ENCODE measurements at regions not wholly inside any gene's neighbourhood (a gene's known extent, or its start where the extent isn't known, plus 50 kb on each side); places are given as distances from the start of the nearest gene placed in this dataset.

GRCh38 chr20:24317224-24317623 lies 152.2 kb upstream of the SYNDIG1 start:
- TF ChIP-seq, protein P1, sequence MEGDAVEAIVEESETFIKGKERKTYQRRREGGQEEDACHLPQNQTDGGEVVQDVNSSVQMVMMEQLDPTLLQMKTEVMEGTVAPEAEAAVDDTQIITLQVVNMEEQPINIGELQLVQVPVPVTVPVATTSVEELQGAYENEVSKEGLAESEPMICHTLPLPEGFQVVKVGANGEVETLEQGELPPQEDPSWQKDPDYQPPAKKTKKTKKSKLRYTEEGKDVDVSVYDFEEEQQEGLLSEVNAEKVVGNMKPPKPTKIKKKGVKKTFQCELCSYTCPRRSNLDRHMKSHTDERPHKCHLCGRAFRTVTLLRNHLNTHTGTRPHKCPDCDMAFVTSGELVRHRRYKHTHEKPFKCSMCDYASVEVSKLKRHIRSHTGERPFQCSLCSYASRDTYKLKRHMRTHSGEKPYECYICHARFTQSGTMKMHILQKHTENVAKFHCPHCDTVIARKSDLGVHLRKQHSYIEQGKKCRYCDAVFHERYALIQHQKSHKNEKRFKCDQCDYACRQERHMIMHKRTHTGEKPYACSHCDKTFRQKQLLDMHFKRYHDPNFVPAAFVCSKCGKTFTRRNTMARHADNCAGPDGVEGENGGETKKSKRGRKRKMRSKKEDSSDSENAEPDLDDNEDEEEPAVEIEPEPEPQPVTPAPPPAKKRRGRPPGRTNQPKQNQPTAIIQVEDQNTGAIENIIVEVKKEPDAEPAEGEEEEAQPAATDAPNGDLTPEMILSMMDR (IDR thresholded peaks at IDR 0.05; ENCODE audit: unreplicated experiment): no peak
- Mint-ChIP-seq H3K27me3 (peaks cover 25% of the 10 kb centered on the region), H3K9me3 (ENCODE audit: low read depth) (no peaks in the 10 kb centered on the region), H3K4me3 (ENCODE audit: low read depth) (no peak overlapping the region), H3K36me3 (ENCODE audit: insufficient read depth) (no peaks in the 10 kb centered on the region), H3K4me1 (ENCODE audit: low read depth) (no peaks in the 10 kb centered on the region), H3K27ac (no peak overlapping the region)
- no peak for DNase-seq (ENCODE audit: low spot score, unreplicated experiment)

- no peaks in the 10 kb centered on the region for H3K9me3 Mint-ChIP-seq (ENCODE audit: low read depth)
- H3K4me1 Mint-ChIP-seq (ENCODE audit: low read depth): no peaks in the 10 kb centered on the region
- DNase-seq (ENCODE audit: low spot score, unreplicated experiment): no peak
- H3K27ac Mint-ChIP-seq: no peak overlapping the region
- H3K27me3 Mint-ChIP-seq: peaks cover 24% of the 10 kb centered on the region
- TF ChIP-seq, protein P1 (IDR thresholded peaks at IDR 0.05; ENCODE audit: unreplicated experiment): no peak
- H3K4me3 Mint-ChIP-seq (ENCODE audit: low read depth): no peak overlapping the region
- H3K36me3 Mint-ChIP-seq (ENCODE audit: insufficient read depth): no peaks in the 10 kb centered on the region
These were observed 152.7 kb upstream of the SYNDIG1 start for GRCh38 chr20:24316731-24317130.

- TF ChIP-seq, protein P1 (IDR thresholded peaks at IDR 0.05; ENCODE audit: unreplicated experiment): no peak
- Mint-ChIP-seq H3K9me3 (ENCODE audit: low read depth) (no peaks in the 10 kb centered on the region), H3K4me1 (ENCODE audit: low read depth) (no peaks in the 10 kb centered on the region), H3K4me3 (ENCODE audit: low read depth) (no peak overlapping the region), H3K27me3 (peaks cover 13% of the 10 kb centered on the region), H3K27ac (no peak overlapping the region), H3K36me3 (ENCODE audit: insufficient read depth) (no peaks in the 10 kb centered on the region)
- no peak for DNase-seq (ENCODE audit: low spot score, unreplicated experiment)
These were observed 155.4 kb upstream of the SYNDIG1 start for GRCh38 chr20:24314053-24314452.

DNA sequence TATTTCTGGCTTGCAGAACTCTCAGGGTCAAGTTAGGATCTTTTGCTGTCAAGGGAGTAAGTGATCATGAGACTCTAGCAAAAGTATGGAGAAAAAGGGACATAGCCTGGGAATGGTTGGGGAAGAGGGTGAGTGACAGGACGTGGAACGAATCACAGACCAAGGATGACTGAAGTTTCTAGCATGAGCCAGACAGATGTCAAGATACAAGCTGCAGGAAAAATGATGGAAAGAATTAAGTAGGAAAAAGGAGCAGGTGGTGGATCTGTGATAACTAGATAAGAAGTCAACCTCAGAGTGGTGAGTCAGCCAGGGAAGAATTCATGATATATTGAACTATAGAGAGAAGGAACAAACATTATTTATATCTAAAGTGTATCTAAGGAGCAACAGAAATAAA lies 159.8 kb upstream of the SYNDIG1 start:
- TF ChIP-seq, protein P1 (IDR thresholded peaks at IDR 0.05; ENCODE audit: unreplicated experiment): no peak
- DNase-seq (ENCODE audit: low spot score, unreplicated experiment): no peak
- Mint-ChIP-seq H3K36me3 (ENCODE audit: insufficient read depth) (no peaks in the 10 kb centered on the region), H3K4me1 (ENCODE audit: low read depth) (no peaks in the 10 kb centered on the region), H3K27ac (no peak overlapping the region), H3K9me3 (ENCODE audit: low read depth) (no peaks in the 10 kb centered on the region), H3K4me3 (ENCODE audit: low read depth) (no peak overlapping the region), H3K27me3 (peaks cover 8% of the 10 kb centered on the region)

DNA sequence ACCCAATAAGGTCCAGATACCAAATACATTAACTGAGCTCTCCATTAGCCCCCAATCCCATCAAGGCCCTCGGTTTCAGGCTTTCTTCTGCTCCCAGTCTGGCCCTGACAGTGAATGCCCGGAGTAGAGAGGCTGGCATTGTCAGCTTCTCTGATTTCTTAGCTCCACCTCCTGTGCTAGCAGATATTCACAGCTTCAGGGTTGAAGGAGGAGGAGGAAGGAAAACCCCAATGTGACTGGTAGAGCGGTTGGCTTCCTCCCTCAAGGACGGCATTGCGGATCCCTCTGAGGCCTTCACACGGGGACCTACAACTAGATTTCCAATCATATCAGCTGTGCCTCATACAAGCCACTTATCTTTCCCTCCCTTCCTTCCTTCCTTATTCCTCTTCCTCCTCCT lies 164.1 kb upstream of the SYNDIG1 start:
- Mint-ChIP-seq H3K27ac (no peak overlapping the region), H3K9me3 (ENCODE audit: low read depth) (no peaks in the 10 kb centered on the region)

More for the DNA sequence above, 164.1 kb upstream of the SYNDIG1 start:
- Mint-ChIP-seq H3K36me3 (ENCODE audit: insufficient read depth) (no peaks in the 10 kb centered on the region), H3K27me3 (peaks cover 14% of the 10 kb centered on the region), H3K4me3 (ENCODE audit: low read depth) (no peak overlapping the region), H3K4me1 (ENCODE audit: low read depth) (peaks cover 5% of the 10 kb centered on the region)
- no peak for DNase-seq (ENCODE audit: low spot score, unreplicated experiment)
- TF ChIP-seq, protein P1 (IDR thresholded peaks at IDR 0.05; ENCODE audit: unreplicated experiment): no peak

Data from progenitor cell of endocrine pancreas (in vitro differentiated cells).